Astrocyte of the cerebellum (primary cell): ENCODE measurements at regions not wholly inside any gene's neighbourhood (a gene's known extent, or its start where the extent isn't known, plus 50 kb on each side); places are given as distances from the start of the nearest gene placed in this dataset.
"Not testable (repeated sequence)": the region's sequence is repeated elsewhere in the genome, so short reads cannot be mapped to it uniquely, and the experiment has no call there.

Source experiments
- DNase-seq: peaks from one replicate; pipeline ENCODE4 v3.0.0-alpha.2; 2011; ENCODE audit warnings: low read depth
- H3K4me3 ChIP-seq: 2 replicates; pipeline ENCODE4 v1.5.1; 2011; ENCODE audit warnings: mild to moderate bottlenecking, low read depth, low read length, moderate library complexity
- CTCF ChIP-seq: IDR thresholded peaks from 2 replicates; pipeline ENCODE4 v1.5.1; 2012; ENCODE audit warnings: low read length, low read depth, moderate library complexity, mild to moderate bottlenecking; ENCODE audit errors: missing control alignments
- in situ Hi-C: cut with HindIII; loops from 2 replicates; pipeline ENCODE4 v1.10.0; 2017; ENCODE audit warnings: low sequenced_read_pairs

- in situ Hi-C loops: no loop called here
- no peak overlapping the region for H3K4me3 ChIP-seq
- DNase-seq: no peak
- TF ChIP-seq CTCF: no peak
Measured at GRCh38 chr13:81246556-81246955, 905.6 kb upstream of the SPRY2 start.

DNA sequence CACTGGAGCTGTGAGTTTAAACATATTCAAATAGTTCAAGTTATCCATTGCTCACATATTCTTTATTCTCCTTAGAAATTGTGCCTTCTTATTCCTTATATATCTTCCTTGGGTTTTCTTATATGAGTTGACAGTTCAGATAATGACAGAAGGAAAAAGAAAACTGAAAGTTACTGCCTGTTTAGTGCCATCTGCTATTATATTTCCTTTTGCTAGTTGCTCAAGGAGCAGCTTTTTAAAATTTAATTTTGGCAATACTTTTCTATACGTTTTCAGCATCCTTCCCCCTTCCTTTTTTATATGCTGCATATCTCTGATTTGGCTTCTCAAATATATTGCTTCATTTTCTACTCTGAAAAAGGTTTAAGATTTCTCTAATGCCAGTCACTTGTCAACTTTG is 903.1 kb upstream of the SPRY2 start:
- no peak overlapping the region for H3K4me3 ChIP-seq
- in situ Hi-C loops: no loop called here
- no peak for DNase-seq
- TF ChIP-seq CTCF: no peak

DNA sequence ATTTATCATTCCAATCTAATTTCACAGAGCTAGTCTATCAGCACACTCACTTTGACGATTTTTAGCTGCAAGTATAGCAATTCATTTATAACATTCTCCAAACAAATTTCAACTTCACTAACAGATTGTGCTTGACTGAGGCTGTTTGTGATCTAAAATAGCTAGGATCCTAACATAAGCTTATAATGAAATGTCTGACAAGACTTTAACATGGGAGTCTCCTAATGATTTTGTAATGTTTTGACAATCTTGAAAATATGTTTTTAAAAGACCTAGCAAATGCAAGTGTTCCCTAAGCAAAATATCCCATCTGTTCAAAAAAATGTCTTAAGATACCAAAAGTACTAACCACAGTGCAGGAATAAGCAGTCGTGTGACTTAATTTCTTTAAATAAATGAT is 889.5 kb upstream of the SPRY2 start:
- in situ Hi-C loops: no loop called here
- TF ChIP-seq CTCF: no peak
- no peak overlapping the region for H3K4me3 ChIP-seq
- DNase-seq: no peak

DNA sequence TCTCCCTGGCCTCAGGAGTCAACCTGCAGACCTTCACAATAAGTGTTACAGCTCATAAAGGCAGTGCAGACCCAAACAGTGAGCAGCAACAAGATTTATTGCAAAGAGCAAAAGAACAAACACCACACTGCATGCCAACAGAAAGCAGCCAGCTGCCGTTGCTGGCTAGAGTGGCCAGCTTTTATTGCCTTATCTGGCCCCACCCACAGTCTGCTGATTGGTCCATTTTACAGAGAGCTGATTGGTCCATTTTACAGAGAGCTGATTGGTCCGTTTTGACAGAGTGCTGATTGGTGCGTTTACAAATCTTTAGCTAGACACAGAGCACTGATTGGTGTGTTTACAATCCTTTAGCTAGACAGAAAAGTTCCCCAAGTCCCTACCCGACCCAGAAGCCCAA is 885.9 kb upstream of the SPRY2 start:
- in situ Hi-C loops, DNase-seq, H3K4me3 ChIP-seq: not testable (repeated sequence)

- H3K4me3 ChIP-seq: no peak overlapping the region
- in situ Hi-C loops: no loop called here
- TF ChIP-seq CTCF: no peak
- no peak for DNase-seq
Measured at GRCh38 chr13:81224209-81224833, 883.4 kb upstream of the SPRY2 start.

DNA sequence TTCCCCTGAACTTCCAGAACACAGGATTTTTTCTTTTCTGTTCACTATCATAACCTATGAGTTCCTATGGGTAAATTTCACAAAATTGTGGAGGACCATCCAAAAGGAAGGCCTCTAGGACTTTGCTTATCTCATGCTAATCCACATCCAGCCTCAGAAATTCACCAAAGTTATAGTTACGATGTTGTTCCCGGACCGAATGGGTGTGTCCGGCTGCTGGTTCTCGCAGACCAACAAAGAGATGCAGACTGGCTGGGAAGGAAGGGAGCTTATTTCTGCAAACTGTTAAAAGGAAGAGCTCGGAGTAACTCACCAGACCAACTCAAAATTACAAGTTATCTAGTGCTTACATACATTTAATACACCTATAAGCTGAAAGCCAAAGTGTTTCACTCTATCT is 882.9 kb upstream of the SPRY2 start:
- in situ Hi-C loops: no loop called here

DNA sequence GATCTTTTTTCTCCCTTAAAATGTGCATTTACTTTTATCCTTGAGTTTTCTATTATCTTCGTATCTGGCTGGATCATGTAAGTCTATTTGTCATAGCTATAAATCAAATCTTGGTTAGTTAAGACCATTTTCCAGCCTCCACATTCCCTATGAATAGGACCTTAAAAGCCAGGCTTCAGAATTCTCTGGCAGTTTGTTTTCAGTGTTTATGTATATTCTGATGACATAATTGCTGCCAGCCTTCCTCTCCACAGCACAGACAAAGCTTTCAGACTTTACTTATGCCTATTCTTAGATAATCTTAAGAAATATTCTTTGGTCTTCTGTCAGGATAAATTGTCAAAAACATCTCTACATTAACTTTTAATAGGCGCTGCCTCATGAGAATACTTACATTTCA is 870.8 kb upstream of the SPRY2 start:
- H3K4me3 ChIP-seq: no peak overlapping the region
- TF ChIP-seq CTCF: no peak
- in situ Hi-C loops: no loop called here
- no peak for DNase-seq

More for the DNA sequence above, 882.9 kb upstream of the SPRY2 start:
- DNase-seq: no peak
- no peak overlapping the region for H3K4me3 ChIP-seq
- TF ChIP-seq CTCF: no peak
